ENCODE measurements at regions not wholly inside any gene's neighbourhood (a gene's known extent, or its start where the extent isn't known, plus 50 kb on each side); places are given as distances from the start of the nearest gene placed in this dataset.

DNA sequence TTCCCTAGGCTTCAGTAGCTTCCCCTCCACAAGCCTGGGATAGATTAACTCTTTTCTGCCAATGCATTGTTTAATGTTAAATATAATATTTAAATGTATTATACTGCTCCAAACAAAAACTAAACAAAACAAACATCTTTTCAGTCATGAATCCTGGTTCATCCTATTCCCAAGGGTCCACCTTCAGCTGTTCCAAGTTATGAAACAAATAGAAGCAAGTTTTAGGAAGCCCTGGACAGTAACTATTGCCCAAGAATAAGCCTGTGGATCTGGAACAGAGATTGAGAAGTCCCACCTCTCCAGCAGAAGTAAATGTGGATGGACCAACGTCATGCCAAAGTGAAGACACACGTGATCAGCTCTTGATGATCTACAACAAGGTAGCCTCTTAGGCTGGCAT, 408.1 kb downstream of the SETD4 start:
- TF ChIP-seq TCF4 (CRISPR knock-in tag; IDR thresholded peaks at IDR 0.05; ENCODE audit: borderline replicate concordance) (no peak), ZNF70 (CRISPR knock-in tag; IDR thresholded peaks at IDR 0.05) (no peak), ZNF8 (CRISPR knock-in tag; IDR thresholded peaks at IDR 0.05) (no peak), ISL1 (CRISPR knock-in tag; IDR thresholded peaks at IDR 0.05) (no peak)
- TF ChIP-seq, protein P1, sequence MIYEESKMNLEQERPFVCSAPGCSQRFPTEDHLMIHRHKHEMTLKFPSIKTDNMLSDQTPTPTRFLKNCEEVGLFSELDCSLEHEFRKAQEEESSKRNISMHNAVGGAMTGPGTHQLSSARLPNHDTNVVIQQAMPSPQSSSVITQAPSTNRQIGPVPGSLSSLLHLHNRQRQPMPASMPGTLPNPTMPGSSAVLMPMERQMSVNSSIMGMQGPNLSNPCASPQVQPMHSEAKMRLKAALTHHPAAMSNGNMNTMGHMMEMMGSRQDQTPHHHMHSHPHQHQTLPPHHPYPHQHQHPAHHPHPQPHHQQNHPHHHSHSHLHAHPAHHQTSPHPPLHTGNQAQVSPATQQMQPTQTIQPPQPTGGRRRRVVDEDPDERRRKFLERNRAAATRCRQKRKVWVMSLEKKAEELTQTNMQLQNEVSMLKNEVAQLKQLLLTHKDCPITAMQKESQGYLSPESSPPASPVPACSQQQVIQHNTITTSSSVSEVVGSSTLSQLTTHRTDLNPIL (CRISPR knock-in tag; IDR thresholded peaks at IDR 0.05; ENCODE audit: low read depth), result no peak

Measured in SK-N-SH treated with all-trans-retinoic acid at 6 μM for 48 hours (cell line).